Ovary (tissue), 7 donors: ENCODE measurements at regions not wholly inside any gene's neighbourhood (a gene's known extent, or its start where the extent isn't known, plus 50 kb on each side); places are given as distances from the start of the nearest gene placed in this dataset.

ENCODE experiments used
- DNase-seq, 5 donors: peaks; one replicate each; pipeline ENCODE4 v3.0.0-alpha.2; 2019 to 2020
- H3K27ac ChIP-seq, 2 donors: fragments of 200-600 bp; one replicate each; pipeline versions ENCODE4 v1.5.1 to v1.8.0; 2019 to 2022
- H3K27me3 ChIP-seq: fragments of 200-600 bp; one replicate; pipeline ENCODE4 v1.8.0; 2022
- H3K36me3 ChIP-seq: fragments of 200-600 bp; sonication (generic); one replicate; pipeline ENCODE4 v1.5.1; 2019
- H3K4me1 ChIP-seq: one replicate; pipeline ENCODE4 v1.8.1; 2013; ENCODE audit warnings: mild to moderate bottlenecking, moderate library complexity; ENCODE audit not compliant: insufficient read depth
- H3K4me3 ChIP-seq: fragments of 200-600 bp; sonication (generic); one replicate; pipeline ENCODE4 v1.5.1; 2017
- H3K9me3 ChIP-seq, 2 donors: fragments of 200-600 bp in 1 of 2; sonication (generic) in 1 of 2; one replicate each; pipeline versions ENCODE4 v1.5.1 to v1.8.1; 2013 to 2019; ENCODE audit warnings: mild to moderate bottlenecking in 1 of 2, moderate library complexity in 1 of 2
- CTCF ChIP-seq, 3 donors: fragments of 450-650 bp in 2 of 3; fragments of 200-600 bp in 1 of 3; IDR thresholded peaks; one replicate each; pipeline versions ENCODE4 v1.5.1 to v1.8.0; 2016 to 2022; ENCODE audit warnings: antibody characterized with exemption in 3 of 3, mild to moderate bottlenecking in 1 of 3
- EP300 ChIP-seq: sonication (generic); formaldehyde crosslinking; IDR thresholded peaks from one replicate; pipeline ENCODE4 v1.6.1; 2017; ENCODE audit warnings: antibody characterized with exemption
- POLR2A ChIP-seq: fragments of 450-650 bp; IDR thresholded peaks from one replicate; pipeline ENCODE4 v1.6.1; 2017; ENCODE audit warnings: antibody characterized with exemption, mild to moderate bottlenecking, moderate library complexity
- WGBS, 3 donors: extraction: QIAGEN DNeasy Blood & Tissue Kit in 1 of 3; methylation state at CpG; one replicate each; pipeline versions ENCODE4 v1.1.5 to v1.1.7; 2013 to 2017; 5-methylcytosine and 5-hydroxymethylcytosine counted together
- intact Hi-C, 4 donors: fragments of 100-400 bp; cut with DNase I; formaldehyde crosslinking; loops; one replicate each; pipeline versions ENCODE4 v1.11.0 to v1.15.1; 2022 to 2023
- donor health status: DM: no; HTN: no; CAD: no; lungs with moderate emphysema.
- donor health status: DM: no; HTN: no; CAD: no.
- donor health status: Bipolar disorder and iron deficiency.
- donor health status: DM: no; HTN: no; CAD: no.
- donor health status: DM: yes; HTN: yes; CAD: no.

- H3K4me3 ChIP-seq: no peak overlapping the region
- no peak overlapping the region for H3K27ac ChIP-seq
- no peaks in the 10 kb centered on the region for H3K9me3 ChIP-seq
- H3K27me3 ChIP-seq: no peaks in the 10 kb centered on the region
- no peak for TF ChIP-seq EP300
- no peak for TF ChIP-seq CTCF (IDR thresholded peaks at IDR 0.05)
- no peak for TF ChIP-seq POLR2A
- intact Hi-C loops: no loop called here
- H3K36me3 ChIP-seq: no peaks in the 10 kb centered on the region
- H3K4me1 ChIP-seq: no peaks in the 10 kb centered on the region
- DNase-seq: no peak
- 6 to 11% (median 7%) methylated on average over 3 of the region's 3 CpGs for WGBS, 3 donors
These were observed 435.8 kb upstream of the EEF2KMT start for GRCh38 chr16:5533321-5533888.

- TF ChIP-seq EP300 (no peak), CTCF (IDR thresholded peaks at IDR 0.05) (no peak), POLR2A (no peak)
- no peaks in the 10 kb centered on the region for H3K9me3 ChIP-seq
- intact Hi-C loops: no loop called here
- no peak overlapping the region for H3K4me3 ChIP-seq
- WGBS, 3 donors: 75 to 83% (median 81%) methylated on average over 5 of the region's 5 CpGs
- no peak for DNase-seq
- H3K36me3 ChIP-seq: no peaks in the 10 kb centered on the region
- no peaks in the 10 kb centered on the region for H3K27me3 ChIP-seq
- H3K4me1 ChIP-seq: no peaks in the 10 kb centered on the region
- H3K27ac ChIP-seq: no peak overlapping the region
These were observed 430.2 kb upstream of the EEF2KMT start for GRCh38 chr16:5527817-5528216.

- TF ChIP-seq EP300 (no peak), CTCF (IDR thresholded peaks at IDR 0.05) (no peak), POLR2A (no peak)
- Histone ChIP-seq H3K4me3 (no peak overlapping the region), H3K4me1 (no peaks in the 10 kb centered on the region), H3K27ac (no peak overlapping the region), H3K36me3 (no peaks in the 10 kb centered on the region), H3K9me3 (no peaks in the 10 kb centered on the region), H3K27me3 (no peaks in the 10 kb centered on the region)
- DNase-seq: no peak
- intact Hi-C loops: no loop called here
- 72 to 79% (median 77%) methylated on average over 8 of the region's 8 CpGs for WGBS, 3 donors
These were observed 429.2 kb upstream of the EEF2KMT start for GRCh38 chr16:5526826-5527225.

GRCh38 chr16:5523829-5524228 lies 426.2 kb upstream of the EEF2KMT start:
- Histone ChIP-seq H3K4me3 (no peak overlapping the region), H3K4me1 (no peaks in the 10 kb centered on the region), H3K27ac (no peak overlapping the region), H3K27me3 (no peaks in the 10 kb centered on the region), H3K9me3 (no peaks in the 10 kb centered on the region), H3K36me3 (no peaks in the 10 kb centered on the region)
- WGBS, 3 donors: 2 to 4% (median 3%) methylated on average over 10 of the region's 10 CpGs
- no peak for TF ChIP-seq CTCF (IDR thresholded peaks at IDR 0.05)
- TF ChIP-seq POLR2A: no peak
- TF ChIP-seq EP300: no peak
- DNase-seq: no peak
- intact Hi-C loops: no loop called here

- DNase-seq: no peak
- no peak for TF ChIP-seq EP300
- no peaks in the 10 kb centered on the region for H3K4me1 ChIP-seq
- no peaks in the 10 kb centered on the region for H3K27me3 ChIP-seq
- no peaks in the 10 kb centered on the region for H3K36me3 ChIP-seq
- H3K4me3 ChIP-seq: no peak overlapping the region
- intact Hi-C loops: no loop called here
- H3K27ac ChIP-seq: no peak overlapping the region
- H3K9me3 ChIP-seq: no peaks in the 10 kb centered on the region
These were observed 418.5 kb upstream of the EEF2KMT start for GRCh38 chr16:5516115-5516514.
